Amygdala (tissue), 56 donors: ENCODE measurements at regions not wholly inside any gene's neighbourhood (a gene's known extent, or its start where the extent isn't known, plus 50 kb on each side); places are given as distances from the start of the nearest gene placed in this dataset.
"Not testable (repeated sequence)": the region's sequence is repeated elsewhere in the genome, so short reads cannot be mapped to it uniquely, and the experiment has no call there.

Experiments
- DNase-seq, 56 donors: peaks; one replicate each; lab custom pipeline; 2025; lab: John Stamatoyannopoulos, UW

DNA sequence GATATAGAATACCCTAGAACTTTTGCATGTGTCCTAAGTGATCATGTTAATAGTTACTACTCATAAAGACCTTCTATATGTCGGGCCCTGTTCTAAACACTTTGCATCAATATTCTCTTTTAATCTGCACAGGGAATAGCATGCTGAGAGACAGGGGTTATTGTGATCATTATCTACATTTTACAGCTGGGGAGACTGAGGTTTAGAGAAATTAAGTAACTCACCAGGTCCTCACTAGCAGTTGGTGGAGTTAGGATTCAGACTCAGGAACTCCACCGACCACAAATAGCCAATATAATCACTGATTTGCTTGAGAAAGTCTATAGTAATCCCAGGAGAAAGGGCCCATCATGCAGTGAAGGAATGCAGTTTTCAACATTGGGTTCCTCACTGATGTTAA is 111.2 kb upstream of the ADO start:
- no peak for DNase-seq

DNA sequence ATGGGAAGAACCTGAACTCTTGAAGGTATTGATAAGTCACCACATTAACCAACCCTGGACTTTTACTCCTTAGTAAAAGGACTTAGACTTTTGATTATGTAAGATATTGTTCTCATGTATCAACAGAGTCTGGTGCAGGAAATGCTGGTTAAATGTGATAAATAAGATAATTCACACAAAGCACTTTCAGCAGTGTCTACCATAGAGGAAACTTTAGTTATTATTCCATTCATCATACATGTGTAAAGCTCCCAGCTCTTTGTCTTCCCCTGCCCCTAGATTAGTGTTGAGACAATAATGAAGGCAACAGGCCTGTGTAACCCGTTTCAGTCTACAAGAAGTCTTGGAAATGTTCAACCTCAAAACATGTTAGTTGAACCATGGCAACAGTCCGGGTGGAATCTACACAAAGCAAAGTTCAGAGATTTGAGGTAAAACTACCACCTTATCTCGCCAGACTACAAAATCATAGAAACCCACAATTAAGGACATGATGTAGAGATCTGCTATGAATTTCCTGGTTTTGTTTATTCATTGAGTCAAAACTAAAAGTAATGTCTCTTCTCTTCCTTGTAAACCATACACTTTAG is 109.9 kb upstream of the ADO start:
- no peak for DNase-seq

DNA sequence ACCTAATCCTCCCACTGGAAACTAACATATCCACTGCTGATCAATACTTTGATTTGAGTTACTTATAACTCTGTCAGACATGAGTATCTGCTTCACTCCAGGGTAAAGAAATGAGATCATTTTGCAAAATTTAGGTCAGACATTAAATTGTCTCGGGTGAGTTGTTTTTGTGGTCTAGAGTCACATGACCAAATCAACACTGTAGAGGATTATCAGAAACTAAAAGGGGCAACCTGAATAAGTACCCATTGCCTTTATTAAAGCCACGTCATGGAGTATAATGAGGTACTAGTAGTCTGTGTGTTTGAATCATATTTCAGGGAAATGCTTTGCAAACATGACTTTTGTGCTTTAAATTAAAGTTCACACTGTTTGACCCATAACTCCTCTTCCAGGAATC is 107.7 kb upstream of the ADO start:
- DNase-seq, result no peak

DNA sequence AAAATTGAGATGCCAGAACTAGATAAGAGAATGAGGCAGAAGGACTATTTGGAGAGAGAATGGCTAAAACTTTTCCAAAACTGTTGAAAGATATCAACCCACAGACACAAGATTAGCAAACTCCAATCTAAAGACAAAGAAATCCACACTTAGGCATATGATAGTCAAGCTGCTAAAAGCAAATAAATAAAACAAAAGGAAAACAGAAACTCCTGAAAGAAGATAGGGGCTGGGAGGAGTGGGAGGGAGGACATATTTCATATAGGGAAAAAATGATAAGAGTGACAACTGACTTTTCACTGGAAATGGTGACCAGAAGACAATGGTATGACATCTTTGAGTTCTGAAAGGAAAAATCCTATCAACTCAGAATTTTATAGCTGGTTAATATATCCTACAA is 105.4 kb upstream of the ADO start:
- no peak for DNase-seq

DNA sequence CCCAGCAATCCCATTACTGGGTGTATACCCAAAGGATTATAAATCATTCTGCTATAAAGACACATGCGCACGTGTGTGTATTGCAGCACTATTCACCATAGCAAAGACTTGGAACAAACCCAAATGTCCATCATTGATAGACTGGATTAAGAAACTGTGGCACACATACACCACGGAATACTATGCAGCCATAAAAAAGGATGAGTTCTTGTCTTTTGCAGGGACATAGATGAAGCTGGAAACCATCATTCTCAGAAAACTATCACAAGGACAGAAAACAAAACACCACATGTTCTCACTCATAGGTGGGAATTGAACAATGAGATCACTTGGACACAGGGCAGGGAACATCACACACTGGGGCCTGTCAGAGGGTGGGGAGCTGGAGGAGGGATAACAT is 100.4 kb upstream of the ADO start:
- not testable (repeated sequence) for DNase-seq

- DNase-seq, result no peak
Observed at GRCh38 chr10:62705789-62706188, 98.7 kb upstream of the ADO start.

GRCh38 chr10:62707810-62708209 is 96.7 kb upstream of the ADO start:
- DNase-seq, result no peak

- DNase-seq, result no peak
Observed at GRCh38 chr10:62708569-62708968, 96.0 kb upstream of the ADO start.

DNA sequence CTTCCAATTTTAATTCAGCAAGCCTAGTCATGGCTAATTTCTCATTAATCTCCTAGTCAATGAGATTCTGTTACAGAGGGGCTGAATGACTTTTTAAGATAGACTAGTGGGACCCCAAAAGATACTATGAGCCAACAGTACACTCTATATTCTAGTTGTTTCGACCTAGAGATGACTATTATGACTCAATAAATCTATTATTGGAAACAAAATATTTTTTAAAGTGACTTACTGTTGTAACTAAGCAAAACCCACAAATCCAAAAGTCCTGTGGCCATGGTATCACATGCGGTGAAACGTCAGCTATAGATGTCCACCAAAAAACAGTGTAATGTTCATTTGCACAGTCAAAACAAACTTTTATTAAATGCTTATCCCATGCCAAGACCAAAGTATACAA is 95.3 kb upstream of the ADO start:
- no peak for DNase-seq

DNA sequence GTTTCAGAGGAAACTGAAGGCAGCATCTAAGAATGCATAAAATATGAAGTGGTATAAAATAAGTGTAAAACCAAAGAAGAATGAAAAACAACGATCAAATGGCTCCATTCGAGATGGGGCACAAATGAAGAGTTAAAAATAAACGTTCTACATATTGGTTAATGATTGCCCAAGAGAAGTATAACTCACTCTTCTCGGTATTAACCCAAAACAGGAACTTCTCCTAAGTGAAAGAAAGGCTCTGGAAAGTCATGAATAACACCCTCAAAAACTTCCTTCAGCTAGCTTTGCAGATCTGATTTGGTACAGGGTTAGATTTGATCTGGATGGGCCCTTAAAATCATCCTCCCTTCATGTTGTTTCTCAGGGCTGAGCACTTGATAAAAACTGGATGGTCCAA is 94.3 kb upstream of the ADO start:
- DNase-seq, result no peak

DNA sequence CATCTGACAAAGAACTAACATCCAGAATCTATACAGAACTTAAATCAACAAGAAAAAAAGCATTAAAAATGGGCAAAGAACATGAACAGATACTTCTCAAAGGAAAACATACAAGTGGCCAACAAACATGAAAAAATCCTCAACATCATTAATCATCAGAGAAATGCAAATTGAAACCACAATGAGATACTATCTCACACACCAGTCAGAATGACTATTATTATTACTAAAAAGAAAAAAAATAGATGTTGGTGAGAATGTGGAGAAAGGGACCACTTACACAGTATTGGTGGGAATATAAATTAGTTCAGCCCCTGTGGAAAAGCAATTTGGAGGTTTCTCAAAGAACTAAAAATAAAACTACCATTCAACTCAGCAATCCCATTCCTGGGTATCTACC is 89.1 kb upstream of the ADO start:
- DNase-seq, result no peak

- no peak for DNase-seq
Observed at GRCh38 chr10:62718585-62718984, 85.9 kb upstream of the ADO start.

DNA sequence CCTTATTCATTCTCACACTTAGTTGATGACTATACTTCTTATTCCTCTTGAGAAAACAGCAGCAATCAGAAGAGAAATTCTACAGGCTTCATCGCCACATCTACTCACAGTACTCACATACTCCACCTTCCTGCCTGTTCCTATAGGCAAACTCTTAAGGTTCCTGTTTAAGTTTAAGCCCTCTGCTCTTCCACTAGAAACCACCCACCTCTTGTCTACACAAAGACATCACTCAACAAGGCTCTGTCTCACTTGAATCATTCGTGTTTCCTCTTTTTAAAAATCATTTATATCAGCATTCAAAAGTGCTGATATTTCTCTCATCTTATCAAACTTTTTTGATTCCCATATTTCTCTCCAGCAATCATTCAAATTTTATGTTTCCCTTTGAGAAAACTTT is 85.5 kb upstream of the ADO start:
- DNase-seq, result no peak

DNA sequence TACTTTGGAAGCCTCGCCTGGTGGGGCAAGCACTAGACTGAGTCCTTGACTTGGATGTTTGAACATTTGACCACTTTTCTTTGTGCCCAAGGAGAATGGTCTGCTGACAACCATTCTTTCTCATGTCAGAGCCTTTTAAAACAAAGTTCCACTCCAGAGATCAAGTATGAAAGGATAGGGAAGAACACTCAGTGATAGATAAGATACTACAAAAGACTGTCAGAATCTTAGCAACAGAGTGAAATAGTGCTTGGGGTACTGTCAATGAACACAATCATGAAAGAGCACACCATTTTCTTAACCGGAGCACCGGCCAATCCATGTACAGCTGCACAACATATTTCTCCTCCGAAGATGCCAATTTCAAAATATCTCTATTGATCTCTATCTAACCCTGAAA is 82.8 kb upstream of the ADO start:
- DNase-seq, result no peak

- DNase-seq, result no peak
Observed at GRCh38 chr10:62723375-62723774, 81.1 kb upstream of the ADO start.

- no peak for DNase-seq
Observed at GRCh38 chr10:62724465-62724864, 80.1 kb upstream of the ADO start.

DNA sequence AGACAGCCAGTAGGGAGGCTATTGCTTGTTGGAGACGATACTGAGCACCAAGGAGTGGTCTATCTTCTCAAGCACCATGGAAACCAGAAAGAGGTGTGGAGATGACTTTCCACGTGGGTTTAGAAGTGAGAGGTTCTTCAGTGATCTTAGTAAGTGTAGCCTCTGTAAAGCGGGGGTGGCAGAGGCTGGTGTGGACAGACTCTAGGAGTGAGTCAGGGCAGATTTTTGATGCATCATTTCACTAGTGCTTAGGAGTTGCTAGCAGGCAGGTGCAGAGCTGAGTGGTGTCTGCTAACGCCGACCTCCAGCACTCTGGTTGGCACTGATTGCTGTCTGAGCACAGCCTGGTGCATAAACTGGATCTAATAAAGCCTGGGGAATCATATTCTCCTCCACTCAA is 78.4 kb upstream of the ADO start:
- DNase-seq, result peak in 3 of 56 donors; percentile 6 to 15 (median 15)

- no peak for DNase-seq
Observed at GRCh38 chr10:62726638-62727037, 77.9 kb upstream of the ADO start.

- DNase-seq, result no peak
Observed at GRCh38 chr10:62727934-62728333, 76.6 kb upstream of the ADO start.

DNA sequence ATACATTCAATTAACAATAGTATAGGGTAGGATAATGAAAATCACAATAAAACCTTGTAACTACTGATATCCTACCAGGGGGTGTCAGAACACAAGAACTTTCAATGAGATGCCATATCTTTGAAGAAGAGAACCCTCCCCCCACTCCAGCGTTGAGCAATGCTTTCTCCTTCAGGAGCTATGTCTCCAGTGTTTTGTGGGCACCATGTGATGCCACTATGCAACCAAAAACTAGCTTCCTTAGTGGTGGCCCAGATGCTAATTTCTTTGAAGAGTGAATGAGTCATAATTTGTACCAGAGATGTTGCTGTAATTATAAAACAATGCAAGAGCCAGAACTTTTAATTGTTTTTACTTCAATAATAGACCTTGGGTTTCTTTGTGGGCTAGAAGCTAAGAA is 76.0 kb upstream of the ADO start:
- DNase-seq, result no peak

GRCh38 chr10:62732841-62733653 is 71.5 kb upstream of the ADO start:
- no peak for DNase-seq

DNA sequence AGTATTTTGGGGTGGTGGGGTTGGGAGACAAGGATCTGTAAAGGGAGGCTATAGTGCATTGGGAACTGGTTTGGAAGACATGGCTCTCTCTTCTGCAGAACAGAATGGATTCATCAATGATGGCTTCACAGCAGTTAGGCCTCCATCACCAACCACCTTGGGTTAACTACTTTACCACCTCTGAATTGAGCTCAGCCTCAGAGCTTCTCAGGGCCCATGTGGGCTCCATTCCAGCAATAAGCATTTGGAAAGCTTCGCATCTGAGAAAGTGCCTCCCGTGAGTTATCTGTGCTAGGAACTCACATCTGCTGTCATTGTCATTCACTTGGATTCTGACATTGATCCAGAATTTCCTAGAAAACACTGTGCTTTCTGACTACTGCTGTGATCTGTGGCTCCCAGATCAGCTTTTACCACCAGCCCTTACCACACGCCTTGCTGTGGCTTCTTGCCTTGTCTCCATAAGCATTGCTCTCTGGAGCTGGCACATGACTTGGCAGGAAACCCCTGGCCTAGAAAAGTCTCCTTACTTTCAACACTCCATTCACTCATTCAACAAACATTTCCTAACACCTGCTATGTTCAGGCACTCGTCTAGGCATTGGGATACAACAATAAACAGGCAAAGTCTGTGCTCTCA is 70.7 kb upstream of the ADO start:
- no peak for DNase-seq
